Kidney tubule cell (primary cell): ENCODE measurements at regions not wholly inside any gene's neighbourhood (a gene's known extent, or its start where the extent isn't known, plus 50 kb on each side); places are given as distances from the start of the nearest gene placed in this dataset.
"Not testable (repeated sequence)": the region's sequence is repeated elsewhere in the genome, so short reads cannot be mapped to it uniquely, and the experiment has no call there.

Experiments used
- DNase-seq: peaks from one replicate; pipeline ENCODE4 v3.0.0-alpha.2; 2018; ENCODE audit warnings: low spot score

- no peak for DNase-seq
Observed at GRCh38 chr2:122326471-122326870, 571.0 kb downstream of the TSN start.

GRCh38 chr2:122328816-122329215 is 573.4 kb downstream of the TSN start:
- DNase-seq: no peak

- DNase-seq: no peak
Observed at GRCh38 chr2:122329278-122329677, 573.8 kb downstream of the TSN start.

GRCh38 chr2:122333932-122334331 is 578.5 kb downstream of the TSN start:
- DNase-seq: no peak

- DNase-seq: no peak
Observed at GRCh38 chr2:122338000-122338399, 582.5 kb downstream of the TSN start.

GRCh38 chr2:122340246-122340645 is 584.8 kb downstream of the TSN start:
- peak; percentile 76 for DNase-seq

GRCh38 chr2:122341007-122341406 is 585.6 kb downstream of the TSN start:
- peak; percentile 93 for DNase-seq

- DNase-seq: not testable (repeated sequence)
Observed at GRCh38 chr2:122352151-122352550, 596.7 kb downstream of the TSN start.

GRCh38 chr2:122357998-122358397 is 602.5 kb downstream of the TSN start:
- DNase-seq: peak; percentile 45

GRCh38 chr2:122358729-122359128 is 603.3 kb downstream of the TSN start:
- DNase-seq: no peak

- DNase-seq: no peak
Observed at GRCh38 chr2:122363885-122364284, 608.4 kb downstream of the TSN start.

GRCh38 chr2:122366427-122366826 is 611.0 kb downstream of the TSN start:
- DNase-seq: no peak

GRCh38 chr2:122366969-122367645 is 611.7 kb downstream of the TSN start:
- no peak for DNase-seq

GRCh38 chr2:122367646-122368010 is 612.2 kb downstream of the TSN start:
- DNase-seq: no peak

GRCh38 chr2:122368576-122369243 is 613.3 kb downstream of the TSN start:
- no peak for DNase-seq

GRCh38 chr2:122378521-122378920 is 623.1 kb downstream of the TSN start:
- no peak for DNase-seq

- no peak for DNase-seq
Observed at GRCh38 chr2:122384768-122385333, 629.4 kb downstream of the TSN start.

- no peak for DNase-seq
Observed at GRCh38 chr2:122388208-122388607, 632.8 kb downstream of the TSN start.

- DNase-seq: no peak
Observed at GRCh38 chr2:122389694-122390093, 634.2 kb downstream of the TSN start.

- peak; percentile 90 for DNase-seq
Observed at GRCh38 chr2:122390406-122390805, 635.0 kb downstream of the TSN start.

- peak; percentile 78 for DNase-seq
Observed at GRCh38 chr2:122391726-122392125, 636.3 kb downstream of the TSN start.

- DNase-seq: no peak
Observed at GRCh38 chr2:122395687-122396086, 640.2 kb downstream of the TSN start.

GRCh38 chr2:122411231-122411630 is 655.8 kb downstream of the TSN start:
- DNase-seq: no peak

GRCh38 chr2:122412360-122412759 is 656.9 kb downstream of the TSN start:
- no peak for DNase-seq
